ENCODE measurements at regions not wholly inside any gene's neighbourhood (a gene's known extent, or its start where the extent isn't known, plus 50 kb on each side); places are given as distances from the start of the nearest gene placed in this dataset.
"Not testable (repeated sequence)": the region's sequence is repeated elsewhere in the genome, so short reads cannot be mapped to it uniquely, and the experiment has no call there.

- no peak for DNase-seq (ENCODE audit: low read depth)
Measured at GRCh38 chr5:34447424-34447823, 208.7 kb upstream of the RAI14 start.

GRCh38 chr5:34449639-34450038 is 206.5 kb upstream of the RAI14 start:
- DNase-seq (ENCODE audit: low read depth) = no peak

DNA sequence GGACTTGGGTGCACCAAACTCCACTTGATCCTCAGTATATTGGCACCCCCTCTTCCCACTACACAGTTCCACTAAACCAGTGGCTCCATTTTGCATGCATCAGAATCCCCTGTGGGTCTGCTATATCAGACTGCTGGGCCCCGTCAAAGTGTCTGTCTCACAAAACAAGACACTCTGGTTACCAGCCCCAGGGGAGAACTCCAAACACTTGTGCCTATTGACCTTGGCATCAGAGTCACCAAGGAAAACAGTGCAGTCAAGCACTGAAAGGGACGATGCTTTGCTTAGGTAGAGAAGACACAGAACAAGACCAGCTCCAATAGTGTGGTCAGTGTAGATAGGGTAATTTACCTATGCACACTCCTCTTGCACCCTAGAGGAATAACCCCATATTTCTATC is 205.8 kb upstream of the RAI14 start:
- no peak for DNase-seq (ENCODE audit: low read depth)

DNA sequence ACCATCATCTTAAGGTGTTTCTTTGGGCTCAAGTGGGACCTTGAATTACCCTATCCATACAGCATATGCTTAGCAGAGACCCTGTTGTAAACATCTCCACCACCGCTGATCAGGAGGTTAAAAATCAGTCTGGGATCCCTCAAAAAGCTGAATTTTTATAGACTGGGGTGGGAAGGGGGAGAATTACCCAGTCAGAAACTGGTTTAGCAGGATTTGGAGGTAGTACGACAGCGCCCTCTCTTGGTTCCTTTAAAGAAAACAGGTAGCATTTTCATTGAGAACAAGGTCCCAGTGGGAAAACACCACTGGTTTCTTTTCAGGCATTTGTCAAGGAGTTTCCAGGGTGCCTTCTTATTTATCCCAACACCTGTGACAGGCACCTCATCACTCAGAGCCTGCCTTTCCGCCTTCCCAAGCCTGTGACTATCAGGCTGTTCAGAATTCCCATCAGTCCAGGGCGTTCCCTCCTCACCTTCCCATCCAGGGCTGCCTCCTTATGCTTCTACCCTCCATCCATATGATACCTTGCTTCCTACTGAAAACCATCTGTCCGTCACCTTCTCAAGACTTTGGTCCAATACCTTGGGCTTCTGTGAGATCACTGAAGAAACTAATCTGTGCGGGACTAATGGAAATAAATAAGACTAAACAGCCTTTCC is 203.8 kb upstream of the RAI14 start:
- no peak for DNase-seq (ENCODE audit: low read depth)

GRCh38 chr5:34455098-34455497 is 201.0 kb upstream of the RAI14 start:
- DNase-seq (ENCODE audit: low read depth) = no peak

- no peak for DNase-seq (ENCODE audit: low read depth)
Measured at GRCh38 chr5:34459908-34460307, 196.2 kb upstream of the RAI14 start.

DNA sequence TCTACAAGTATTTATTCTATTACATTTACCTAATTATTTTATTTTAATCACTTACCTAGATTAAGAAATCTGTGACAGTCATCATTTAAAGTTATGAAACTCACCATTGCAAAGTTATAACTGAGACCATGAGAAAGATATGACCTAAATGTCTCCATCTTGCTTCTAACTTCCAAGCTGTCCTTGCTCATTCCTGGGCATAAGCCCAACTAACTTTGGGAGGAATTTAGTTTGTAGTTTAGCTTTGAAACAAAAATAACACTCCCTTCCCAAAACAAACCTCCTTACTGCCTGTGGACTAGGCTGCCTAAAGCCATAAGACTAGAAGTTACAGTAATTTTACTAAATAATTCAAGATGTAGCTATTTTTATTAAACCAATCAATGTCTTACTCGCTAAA is 195.6 kb upstream of the RAI14 start:
- no peak for DNase-seq (ENCODE audit: low read depth)

GRCh38 chr5:34464829-34465228 is 191.3 kb upstream of the RAI14 start:
- no peak for DNase-seq (ENCODE audit: low read depth)

- not testable (repeated sequence) for DNase-seq (ENCODE audit: low read depth)
Measured at GRCh38 chr5:34465301-34465700, 190.8 kb upstream of the RAI14 start.

DNA sequence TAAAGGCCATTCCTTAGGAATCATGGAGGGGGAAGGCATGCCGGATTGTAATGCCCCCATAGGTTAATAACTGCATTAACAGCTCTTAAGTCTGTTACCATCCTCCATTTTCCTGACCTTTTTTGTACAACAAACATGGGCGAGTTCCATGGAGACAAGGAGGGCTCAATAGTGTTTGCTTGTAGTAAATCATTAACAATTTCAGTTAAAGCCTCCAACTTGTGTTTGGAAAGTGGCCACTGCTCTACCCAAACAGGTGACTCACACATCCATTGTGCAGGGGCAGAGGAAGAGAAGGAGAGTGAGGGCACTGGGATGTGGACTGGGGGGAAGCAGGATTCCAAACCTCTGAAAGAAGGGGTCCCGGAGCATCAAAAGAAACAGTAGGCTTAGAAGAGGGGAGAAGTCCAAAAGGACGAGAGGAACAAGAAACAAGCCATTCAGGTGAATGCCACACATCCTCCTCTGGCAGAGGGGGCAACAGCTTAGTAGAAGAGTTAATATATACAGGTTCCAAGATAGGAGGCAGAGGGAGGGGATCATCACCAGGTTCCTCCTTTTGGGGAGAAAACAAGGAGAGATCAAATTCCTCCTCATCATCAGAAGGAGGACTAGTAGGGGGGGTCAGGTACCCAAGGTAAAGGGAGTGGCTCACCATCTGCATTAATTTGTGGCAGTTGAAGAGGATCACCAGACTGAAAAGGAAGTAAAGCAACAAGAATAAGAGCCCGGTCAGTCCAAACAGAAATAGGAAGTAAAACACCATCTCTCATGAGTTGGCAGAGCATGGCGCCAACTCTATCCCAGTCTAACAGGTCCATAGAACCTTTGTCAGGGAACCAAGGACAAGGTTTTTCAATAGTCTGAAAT is 189.4 kb upstream of the RAI14 start:
- DNase-seq (ENCODE audit: low read depth) = not testable (repeated sequence)

DNA sequence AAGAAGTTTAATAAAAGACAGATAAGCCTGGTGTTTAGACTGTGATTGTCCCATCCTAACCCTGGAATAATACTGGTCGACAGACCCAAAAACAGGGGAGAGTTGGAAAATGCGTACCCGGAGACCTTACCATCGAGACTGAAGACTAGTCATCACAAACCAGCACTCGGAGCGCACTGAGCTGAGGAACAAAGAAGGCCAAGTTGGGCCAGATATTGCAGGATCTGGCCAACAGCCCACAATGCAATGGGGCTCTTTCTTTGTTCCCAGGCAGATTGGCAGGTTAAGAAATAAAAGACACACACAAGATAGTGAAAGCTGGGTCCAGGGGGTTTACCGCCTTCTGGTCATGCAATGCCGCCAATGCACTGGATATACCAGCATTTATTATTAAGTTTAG is 188.7 kb upstream of the RAI14 start:
- DNase-seq (ENCODE audit: low read depth) = no peak

GRCh38 chr5:34467984-34468383 is 188.1 kb upstream of the RAI14 start:
- DNase-seq (ENCODE audit: low read depth) = not testable (repeated sequence)

DNA sequence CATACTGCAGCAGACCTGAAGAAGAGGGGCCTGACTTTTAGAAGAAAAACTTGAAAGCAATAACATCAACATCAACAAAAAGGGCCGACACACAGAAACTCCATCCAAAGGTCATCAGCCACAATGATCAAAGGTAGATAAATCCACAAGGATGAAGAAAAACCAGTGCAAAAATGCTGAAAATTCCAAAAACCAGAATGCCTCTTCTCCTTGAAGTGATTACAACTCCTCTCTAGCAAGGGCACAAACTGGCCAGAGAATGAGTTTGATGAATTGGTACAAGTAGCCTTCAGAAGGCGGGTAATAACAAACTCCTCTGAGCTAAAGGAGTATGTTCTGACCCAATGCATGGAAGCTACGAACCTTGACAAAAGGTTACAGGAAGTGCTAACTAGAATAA is 186.2 kb upstream of the RAI14 start:
- DNase-seq (ENCODE audit: low read depth) = no peak

- no peak for DNase-seq (ENCODE audit: low read depth)
Measured at GRCh38 chr5:34474573-34475021, 181.5 kb upstream of the RAI14 start.

- DNase-seq (ENCODE audit: low read depth) = no peak
Measured at GRCh38 chr5:34475249-34475966, 180.7 kb upstream of the RAI14 start.

DNA sequence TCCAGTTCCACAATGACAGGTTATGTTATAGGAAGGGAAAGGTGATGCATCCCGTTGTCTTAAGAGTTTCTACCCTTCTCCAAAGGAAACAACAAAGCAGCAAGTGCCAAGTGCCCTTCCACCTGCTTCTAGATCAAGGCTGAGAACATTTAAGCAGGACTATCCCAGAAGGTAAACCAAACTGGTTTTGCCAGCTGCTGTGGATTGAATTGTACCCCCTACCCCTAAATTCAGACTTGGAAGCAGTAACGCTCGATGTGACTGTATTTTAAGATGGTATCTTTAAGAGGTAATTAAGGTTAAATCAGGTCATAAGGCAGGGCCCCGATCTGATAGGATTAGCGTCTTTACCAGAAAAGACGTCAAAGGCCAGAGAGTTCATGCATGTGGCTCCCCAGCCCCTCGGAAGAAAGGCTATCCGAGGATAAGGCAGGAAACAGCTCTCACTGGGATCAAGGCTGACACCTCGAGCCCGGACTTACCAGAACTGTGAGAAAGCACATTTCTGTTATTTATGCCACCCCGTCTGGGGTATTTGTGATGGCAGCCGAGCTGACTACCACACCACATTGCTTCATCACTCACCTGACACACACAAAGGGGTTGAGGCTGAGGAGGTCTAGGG is 179.1 kb upstream of the RAI14 start:
- no peak for DNase-seq (ENCODE audit: low read depth)

DNA sequence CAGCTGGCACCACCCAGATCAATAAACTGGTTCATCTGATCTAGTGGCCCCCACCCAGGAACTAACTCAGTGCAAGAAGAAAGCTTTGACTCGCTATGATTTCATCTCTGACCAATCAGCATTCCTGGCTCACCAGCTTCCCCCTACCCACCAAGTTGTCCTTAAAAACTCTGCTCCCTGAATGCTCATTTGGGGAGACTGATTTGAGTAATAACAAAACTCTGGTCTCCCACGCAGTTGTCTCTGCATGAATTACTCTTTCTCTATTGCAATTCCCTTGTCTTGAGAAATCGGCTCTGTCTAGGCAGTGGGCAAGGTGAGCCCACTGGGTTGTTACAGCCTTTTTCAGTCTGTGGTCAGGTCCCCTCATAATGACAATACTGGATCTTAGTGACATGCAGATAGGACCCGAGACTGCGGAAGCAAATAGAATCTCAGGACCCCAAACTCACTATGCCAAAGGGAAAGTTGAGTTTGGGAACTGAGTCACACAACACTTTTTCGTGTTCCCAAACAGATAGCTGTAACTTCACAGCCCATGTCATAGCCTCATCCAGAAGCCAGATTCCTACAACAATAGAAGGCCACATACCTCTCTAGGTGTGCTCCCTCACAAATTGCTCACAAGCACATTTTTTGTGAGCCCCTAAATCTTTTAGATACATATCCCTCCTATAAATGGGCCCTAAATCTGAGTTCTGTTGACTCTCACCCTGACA is 175.2 kb upstream of the RAI14 start:
- DNase-seq (ENCODE audit: low read depth) = no peak

DNA sequence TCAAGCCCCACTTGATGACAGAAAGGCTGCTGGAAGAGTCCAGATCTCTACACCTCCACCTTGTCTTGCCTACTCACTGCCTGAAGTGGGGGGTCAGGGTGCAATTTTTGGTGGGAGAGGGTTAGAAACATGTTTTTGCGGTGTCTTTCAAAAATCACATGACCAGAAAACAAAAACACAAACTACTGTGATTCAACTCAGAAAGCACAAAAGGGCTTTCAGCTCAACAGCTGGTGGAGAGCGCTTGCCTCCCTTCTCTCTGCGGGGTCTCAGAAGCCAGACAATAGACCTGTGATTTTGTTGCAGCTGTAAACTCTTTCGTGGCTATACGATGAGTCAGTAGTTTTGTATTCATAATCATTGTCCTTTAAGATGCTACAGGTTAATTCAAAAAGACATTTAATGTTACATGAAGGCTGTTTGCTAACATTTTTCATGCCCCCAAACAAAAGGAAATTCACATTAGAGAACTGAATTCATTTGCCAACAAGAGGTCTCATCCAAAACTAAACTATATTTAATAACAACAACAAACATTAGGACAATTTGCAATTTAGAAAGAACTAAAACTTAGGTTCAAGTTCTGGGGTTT is 172.6 kb upstream of the RAI14 start:
- no peak for DNase-seq (ENCODE audit: low read depth)

- DNase-seq (ENCODE audit: low read depth) = no peak
Measured at GRCh38 chr5:34484216-34484920, 171.8 kb upstream of the RAI14 start.

GRCh38 chr5:34485768-34486030 is 170.4 kb upstream of the RAI14 start:
- no peak for DNase-seq (ENCODE audit: low read depth)
